ENCODE measurements at regions not wholly inside any gene's neighbourhood (a gene's known extent, or its start where the extent isn't known, plus 50 kb on each side); places are given as distances from the start of the nearest gene placed in this dataset.

- POLR2A ChIA-PET, result no interaction called here
- H3K36me3 Mint-ChIP-seq, result no peaks in the 10 kb centered on the region
- H3K27me3 Mint-ChIP-seq, result peaks cover 4% of the 10 kb centered on the region
- no peak overlapping the region for H3K4me3 Mint-ChIP-seq
- intact Hi-C loops (cut with micrococcal nuclease), result no loop called here
- CTCF ChIA-PET, result no interaction called here
- H3K27ac Mint-ChIP-seq, result no peak overlapping the region
- no peaks in the 10 kb centered on the region for H3K9me3 Mint-ChIP-seq
- DNase-seq, result no peak
- peaks cover 5% of the 10 kb centered on the region for H3K4me1 Mint-ChIP-seq (ENCODE audit: low read depth)
Measured at GRCh38 chr10:43938810-43939209, 290.1 kb upstream of the ZNF32 start.

GRCh38 chr10:43931308-43931930, 282.7 kb upstream of the ZNF32 start:
- Mint-ChIP-seq H3K4me3 (no peak overlapping the region), H3K36me3 (no peaks in the 10 kb centered on the region), H3K4me1 (ENCODE audit: low read depth) (no peaks in the 10 kb centered on the region), H3K27me3 (peaks cover 7% of the 10 kb centered on the region), H3K9me3 (no peaks in the 10 kb centered on the region), H3K27ac (no peak overlapping the region)
- intact Hi-C loops (cut with micrococcal nuclease), result no loop called here
- POLR2A ChIA-PET, result no interaction called here
- no peak for DNase-seq
- CTCF ChIA-PET, result no interaction called here

GRCh38 chr10:43930777-43931176, 282.1 kb upstream of the ZNF32 start:
- no peaks in the 10 kb centered on the region for H3K36me3 Mint-ChIP-seq
- CTCF ChIA-PET, result no interaction called here
- POLR2A ChIA-PET, result no interaction called here
- H3K27ac Mint-ChIP-seq, result no peak overlapping the region
- no peaks in the 10 kb centered on the region for H3K4me1 Mint-ChIP-seq (ENCODE audit: low read depth)
- H3K9me3 Mint-ChIP-seq, result no peaks in the 10 kb centered on the region
- intact Hi-C loops (cut with micrococcal nuclease), result no loop called here
- no peak for DNase-seq
- H3K27me3 Mint-ChIP-seq, result peaks cover 7% of the 10 kb centered on the region
- no peak overlapping the region for H3K4me3 Mint-ChIP-seq

GRCh38 chr10:43930243-43930642, 281.6 kb upstream of the ZNF32 start:
- no peak overlapping the region for H3K27ac Mint-ChIP-seq
- ChIA-PET POLR2A (no interaction called here), CTCF (no interaction called here)
- intact Hi-C loops (cut with micrococcal nuclease), result no loop called here
- H3K36me3 Mint-ChIP-seq, result no peaks in the 10 kb centered on the region
- no peaks in the 10 kb centered on the region for H3K4me1 Mint-ChIP-seq (ENCODE audit: low read depth)
- H3K27me3 Mint-ChIP-seq, result peaks cover 7% of the 10 kb centered on the region
- DNase-seq, result no peak
- H3K9me3 Mint-ChIP-seq, result no peaks in the 10 kb centered on the region
- no peak overlapping the region for H3K4me3 Mint-ChIP-seq

GRCh38 chr10:43929122-43929521, 280.4 kb upstream of the ZNF32 start:
- Mint-ChIP-seq H3K36me3 (no peaks in the 10 kb centered on the region), H3K4me3 (no peak overlapping the region)

GRCh38 chr10:43928425-43928968, 279.8 kb upstream of the ZNF32 start:
- DNase-seq, result no peak
- no peaks in the 10 kb centered on the region for H3K4me1 Mint-ChIP-seq (ENCODE audit: low read depth)
- no peak overlapping the region for H3K4me3 Mint-ChIP-seq
- no peaks in the 10 kb centered on the region for H3K9me3 Mint-ChIP-seq
- intact Hi-C loops (cut with micrococcal nuclease), result no loop called here
- H3K27me3 Mint-ChIP-seq, result peaks cover 7% of the 10 kb centered on the region
- H3K27ac Mint-ChIP-seq, result no peak overlapping the region
- ChIA-PET CTCF (no interaction called here), POLR2A (no interaction called here)
- H3K36me3 Mint-ChIP-seq, result no peaks in the 10 kb centered on the region

More at GRCh38 chr10:43929122-43929521, 280.4 kb upstream of the ZNF32 start:
- no peak for DNase-seq
- intact Hi-C loops (cut with micrococcal nuclease), result no loop called here
- H3K27ac Mint-ChIP-seq, result no peak overlapping the region
- CTCF ChIA-PET, result no interaction called here
- H3K4me1 Mint-ChIP-seq (ENCODE audit: low read depth), result no peaks in the 10 kb centered on the region
- H3K27me3 Mint-ChIP-seq, result peaks cover 7% of the 10 kb centered on the region
- POLR2A ChIA-PET, result no interaction called here
- no peaks in the 10 kb centered on the region for H3K9me3 Mint-ChIP-seq

- H3K4me3 Mint-ChIP-seq, result no peak overlapping the region
- ChIA-PET POLR2A (no interaction called here), CTCF (no interaction called here)
- H3K27me3 Mint-ChIP-seq, result peaks cover 7% of the 10 kb centered on the region
- intact Hi-C loops (cut with micrococcal nuclease), result no loop called here
- no peaks in the 10 kb centered on the region for H3K4me1 Mint-ChIP-seq (ENCODE audit: low read depth)
- H3K27ac Mint-ChIP-seq, result no peak overlapping the region
- H3K36me3 Mint-ChIP-seq, result no peaks in the 10 kb centered on the region
- H3K9me3 Mint-ChIP-seq, result no peaks in the 10 kb centered on the region
- DNase-seq, result no peak
Measured at GRCh38 chr10:43926875-43927406, 278.3 kb upstream of the ZNF32 start.

- peaks cover 11% of the 10 kb centered on the region for H3K27me3 Mint-ChIP-seq
- no peaks in the 10 kb centered on the region for H3K36me3 Mint-ChIP-seq
- DNase-seq, result no peak
- no peak overlapping the region for H3K27ac Mint-ChIP-seq
- intact Hi-C loops (cut with micrococcal nuclease), result no loop called here
- ChIA-PET POLR2A (no interaction called here), CTCF (no interaction called here)
- H3K4me1 Mint-ChIP-seq (ENCODE audit: low read depth), result no peaks in the 10 kb centered on the region
- H3K9me3 Mint-ChIP-seq, result no peaks in the 10 kb centered on the region
- no peak overlapping the region for H3K4me3 Mint-ChIP-seq
Measured at GRCh38 chr10:43926371-43926770, 277.7 kb upstream of the ZNF32 start.

GRCh38 chr10:43925793-43926192, 277.1 kb upstream of the ZNF32 start:
- intact Hi-C loops (cut with micrococcal nuclease), result no loop called here
- H3K4me3 Mint-ChIP-seq, result no peak overlapping the region
- no peak for DNase-seq
- H3K27me3 Mint-ChIP-seq, result peaks cover 11% of the 10 kb centered on the region
- POLR2A ChIA-PET, result no interaction called here
- CTCF ChIA-PET, result no interaction called here
- no peak overlapping the region for H3K27ac Mint-ChIP-seq
- H3K36me3 Mint-ChIP-seq, result no peaks in the 10 kb centered on the region
- H3K4me1 Mint-ChIP-seq (ENCODE audit: low read depth), result no peaks in the 10 kb centered on the region
- no peaks in the 10 kb centered on the region for H3K9me3 Mint-ChIP-seq

GRCh38 chr10:43923328-43923727, 274.6 kb upstream of the ZNF32 start:
- Mint-ChIP-seq H3K9me3 (no peaks in the 10 kb centered on the region), H3K36me3 (no peaks in the 10 kb centered on the region), H3K4me1 (ENCODE audit: low read depth) (no peaks in the 10 kb centered on the region), H3K27ac (no peak overlapping the region), H3K4me3 (no peak overlapping the region), H3K27me3 (peaks cover 5% of the 10 kb centered on the region)
- intact Hi-C loops (cut with micrococcal nuclease), result no loop called here
- ChIA-PET POLR2A (no interaction called here), CTCF (no interaction called here)
- no peak for DNase-seq

- Mint-ChIP-seq H3K27ac (no peak overlapping the region), H3K4me1 (ENCODE audit: low read depth) (no peaks in the 10 kb centered on the region), H3K4me3 (no peak overlapping the region), H3K9me3 (no peaks in the 10 kb centered on the region), H3K36me3 (no peaks in the 10 kb centered on the region), H3K27me3 (peaks cover 4% of the 10 kb centered on the region)
- intact Hi-C loops (cut with micrococcal nuclease), result no loop called here
- ChIA-PET POLR2A (no interaction called here), CTCF (no interaction called here)
- DNase-seq, result no peak
Measured at GRCh38 chr10:43922335-43923280, 273.9 kb upstream of the ZNF32 start.

GRCh38 chr10:43921881-43922280, 273.2 kb upstream of the ZNF32 start:
- no peak for DNase-seq
- H3K36me3 Mint-ChIP-seq, result no peaks in the 10 kb centered on the region
- H3K9me3 Mint-ChIP-seq, result no peaks in the 10 kb centered on the region
- H3K27ac Mint-ChIP-seq, result no peak overlapping the region
- intact Hi-C loops (cut with micrococcal nuclease), result no loop called here
- POLR2A ChIA-PET, result no interaction called here
- no peak overlapping the region for H3K4me3 Mint-ChIP-seq
- CTCF ChIA-PET, result no interaction called here
- H3K27me3 Mint-ChIP-seq, result peaks cover 4% of the 10 kb centered on the region
- H3K4me1 Mint-ChIP-seq (ENCODE audit: low read depth), result no peaks in the 10 kb centered on the region

- CTCF ChIA-PET, result no interaction called here
Measured at GRCh38 chr10:43921478-43921877, 272.8 kb upstream of the ZNF32 start.

More at GRCh38 chr10:43921478-43921877, 272.8 kb upstream of the ZNF32 start:
- Mint-ChIP-seq H3K27me3 (peaks cover 4% of the 10 kb centered on the region), H3K4me1 (ENCODE audit: low read depth) (no peaks in the 10 kb centered on the region), H3K9me3 (no peaks in the 10 kb centered on the region), H3K4me3 (no peak overlapping the region), H3K36me3 (no peaks in the 10 kb centered on the region), H3K27ac (no peak overlapping the region)
- DNase-seq, result no peak
- intact Hi-C loops (cut with micrococcal nuclease), result no loop called here
- POLR2A ChIA-PET, result no interaction called here
